GM19463 (cell line): ENCODE measurements at regions not wholly inside any gene's neighbourhood (a gene's known extent, or its start where the extent isn't known, plus 50 kb on each side); places are given as distances from the start of the nearest gene placed in this dataset.
"Not testable (repeated sequence)": the region's sequence is repeated elsewhere in the genome, so short reads cannot be mapped to it uniquely, and the experiment has no call there.

ENCODE experiments used
- ATAC-seq: cut with Tn5 transposase; IDR thresholded peaks from one replicate; pipeline ENCODE4 v1.9.1; 2021; ENCODE audit warnings: mild to moderate bottlenecking, moderate library complexity; ENCODE audit not compliant: unreplicated experiment

DNA sequence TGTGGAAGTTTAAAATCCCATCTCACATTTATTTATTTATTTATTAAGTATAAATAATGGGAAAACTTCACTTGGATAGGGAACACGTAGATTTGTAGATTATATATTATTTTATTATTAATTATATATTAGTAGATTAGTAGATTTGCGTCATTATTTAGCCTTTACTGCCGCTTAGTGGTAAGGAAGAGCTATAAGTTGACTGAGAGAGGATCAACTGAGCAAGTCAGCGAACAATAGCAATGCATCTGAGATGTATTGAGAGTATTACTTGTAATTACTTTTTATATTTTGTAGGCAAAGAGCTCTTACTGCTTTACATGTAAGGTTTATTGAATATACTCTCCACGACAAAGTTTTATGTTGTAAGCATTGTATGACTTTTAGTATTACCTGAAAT, 244.5 kb upstream of the ANKRD30A start:
- ATAC-seq, result no peak

DNA sequence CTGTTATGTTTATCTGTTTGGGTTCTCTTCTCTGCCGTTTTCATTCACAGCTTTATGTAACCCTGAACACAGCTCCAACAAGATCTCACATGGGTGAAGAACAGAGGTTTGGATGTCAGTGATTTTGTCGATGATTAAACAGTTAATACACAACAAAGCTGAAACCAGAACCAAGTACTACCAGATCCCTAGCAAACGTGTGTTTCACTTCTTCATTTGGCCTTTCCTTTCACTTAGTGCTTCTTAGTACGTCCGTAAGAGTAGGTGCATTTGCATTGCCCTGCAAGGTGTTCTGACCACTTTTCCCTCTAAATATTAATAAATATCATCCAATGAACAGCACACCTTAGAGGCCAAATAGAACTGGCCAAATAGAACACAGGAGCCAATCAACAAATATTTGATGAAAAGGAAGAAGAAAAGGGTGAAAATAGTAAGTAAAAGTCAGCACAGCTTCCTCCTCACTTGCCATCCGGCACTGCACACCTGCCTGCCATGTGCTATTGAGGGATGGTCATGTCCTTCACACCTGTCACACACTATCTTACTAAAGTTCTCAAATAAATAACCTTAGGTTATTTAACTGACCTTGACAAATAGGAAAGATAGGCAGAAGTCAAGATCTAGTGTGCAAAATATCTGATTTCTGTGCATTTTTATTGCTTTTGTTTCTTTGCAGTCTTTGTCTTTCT, 252.6 kb upstream of the ANKRD30A start:
- ATAC-seq, result peak; percentile 98

DNA sequence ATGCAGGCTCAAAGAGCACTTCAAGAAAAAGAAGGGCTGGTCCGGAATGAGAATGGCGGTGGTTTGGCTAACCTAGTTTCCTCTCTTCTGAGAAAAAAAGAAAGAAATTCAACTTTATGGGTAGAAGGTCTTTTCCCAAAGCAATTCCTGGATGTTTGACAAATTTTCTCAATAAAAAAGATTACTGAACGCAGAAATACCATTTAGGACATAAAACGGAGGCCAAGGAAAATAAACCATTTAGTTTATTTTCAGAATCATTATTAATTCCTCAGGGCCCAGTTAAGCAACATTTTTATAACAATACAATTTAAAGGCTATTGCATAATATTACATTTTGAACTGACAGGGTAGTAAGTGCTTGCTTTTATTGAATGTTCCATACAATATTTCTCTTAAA, 284.6 kb upstream of the ANKRD30A start:
- ATAC-seq, result no peak

DNA sequence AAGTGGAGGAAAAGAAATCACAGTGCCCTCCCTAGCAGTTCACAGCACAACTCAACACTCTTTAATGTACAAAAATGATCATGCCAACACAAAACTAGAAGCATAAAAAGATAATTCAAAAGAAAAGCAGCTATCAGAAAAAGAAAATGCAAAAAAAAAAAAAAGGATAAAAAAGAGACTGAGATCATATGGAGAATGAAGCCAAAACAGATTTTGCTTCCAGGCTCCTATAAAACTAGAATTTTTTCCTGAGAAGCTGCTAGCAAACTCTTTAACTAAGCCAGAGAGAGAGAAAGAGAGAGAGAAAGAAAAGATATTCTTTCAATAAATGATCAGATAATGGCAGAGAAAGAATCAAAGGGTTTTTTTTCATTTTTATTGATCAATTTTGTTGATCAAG, 288.0 kb upstream of the ANKRD30A start:
- ATAC-seq, result no peak

DNA sequence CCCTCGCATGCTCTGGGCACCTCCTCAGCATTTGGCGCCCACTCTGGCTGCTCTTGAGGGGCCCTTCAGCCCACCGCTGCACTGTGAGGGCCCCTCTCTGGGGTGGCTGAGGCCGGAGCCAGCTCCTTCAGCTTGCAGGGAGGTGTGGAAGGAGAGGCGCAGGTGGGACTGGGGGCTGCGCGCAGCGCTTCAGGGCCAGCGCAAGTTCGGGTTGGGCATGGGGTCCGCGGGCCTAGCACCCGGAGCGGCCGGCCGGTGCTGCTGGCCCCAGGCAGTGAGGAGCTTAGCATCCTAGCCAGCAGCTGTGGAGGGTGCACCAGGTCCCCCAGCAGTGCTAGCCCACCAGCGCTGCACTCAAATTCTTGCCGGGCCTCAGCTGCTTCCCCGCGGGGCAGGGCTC, 305.6 kb upstream of the ANKRD30A start:
- no peak for ATAC-seq

DNA sequence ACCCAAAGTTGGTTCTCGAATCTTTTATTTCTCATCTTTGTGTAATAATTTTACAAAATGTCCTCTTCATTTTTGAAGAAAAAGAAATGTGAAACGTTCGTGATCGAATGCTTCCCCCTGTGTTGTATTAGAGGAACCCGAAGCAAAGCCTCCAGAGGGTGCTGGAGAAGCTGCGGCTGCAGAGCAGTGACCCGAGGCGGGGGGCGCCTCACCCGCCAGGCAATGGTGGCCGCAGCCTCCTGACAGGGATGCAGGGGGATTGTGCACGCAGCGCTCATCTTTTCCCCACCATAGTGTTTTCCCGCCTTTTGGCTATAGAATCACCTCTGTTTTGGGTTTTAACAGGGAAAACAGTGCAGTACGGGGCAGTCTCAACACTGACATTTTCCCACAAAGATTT, 307.5 kb upstream of the ANKRD30A start:
- no peak for ATAC-seq

DNA sequence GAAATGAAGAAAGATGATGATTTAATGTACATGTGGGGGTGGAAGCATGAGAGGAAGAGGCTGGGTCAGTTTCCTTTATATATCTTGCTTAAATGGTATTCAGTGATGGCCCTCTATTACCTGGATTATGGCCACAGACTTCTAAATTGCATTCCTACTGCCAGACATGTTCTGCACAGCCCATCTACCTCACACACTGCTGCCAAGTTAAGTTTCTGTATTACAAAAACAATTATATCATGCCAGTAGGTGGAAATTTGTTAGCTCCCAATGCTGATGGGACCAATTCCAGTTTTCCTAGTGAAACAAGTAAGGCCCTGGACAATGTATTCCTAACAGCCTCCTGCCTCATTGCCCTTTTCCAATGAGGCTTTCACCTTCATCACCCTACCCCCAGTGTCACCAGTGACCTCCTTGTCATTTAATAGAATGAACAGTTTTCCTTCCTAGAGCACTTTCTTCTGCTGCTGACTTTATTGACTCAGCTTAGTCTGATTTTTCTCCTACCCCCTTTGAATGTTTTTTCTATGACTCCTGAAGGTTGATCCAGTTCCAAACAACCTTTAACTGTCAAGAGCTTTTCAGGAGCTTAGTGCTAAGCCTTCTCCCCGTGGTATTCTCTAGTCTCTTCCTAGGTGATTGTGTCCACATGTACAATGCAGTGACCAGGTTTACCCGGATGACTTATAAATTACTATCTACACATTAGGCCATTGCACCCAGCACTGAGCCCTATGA, 316.6 kb upstream of the ANKRD30A start:
- ATAC-seq, result no peak

DNA sequence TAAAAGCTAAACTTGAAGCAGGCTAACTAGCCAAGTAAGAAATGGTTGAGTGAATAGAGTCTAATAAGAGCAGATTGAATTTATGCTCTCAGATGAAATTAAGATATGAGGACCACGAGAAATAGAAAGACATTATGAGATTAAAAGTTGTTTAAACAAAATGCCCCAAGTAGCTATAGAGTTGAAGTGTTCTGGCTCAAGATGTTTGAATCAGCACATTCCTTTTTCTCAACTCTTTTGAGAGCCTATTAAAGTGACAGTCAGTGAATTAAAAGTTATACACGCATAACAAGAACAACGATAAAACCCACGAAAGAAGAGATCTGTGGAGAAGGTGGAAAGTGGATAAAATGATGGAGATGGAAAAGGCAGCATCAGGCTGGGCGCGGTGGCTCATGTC, 322.2 kb upstream of the ANKRD30A start:
- no peak for ATAC-seq

DNA sequence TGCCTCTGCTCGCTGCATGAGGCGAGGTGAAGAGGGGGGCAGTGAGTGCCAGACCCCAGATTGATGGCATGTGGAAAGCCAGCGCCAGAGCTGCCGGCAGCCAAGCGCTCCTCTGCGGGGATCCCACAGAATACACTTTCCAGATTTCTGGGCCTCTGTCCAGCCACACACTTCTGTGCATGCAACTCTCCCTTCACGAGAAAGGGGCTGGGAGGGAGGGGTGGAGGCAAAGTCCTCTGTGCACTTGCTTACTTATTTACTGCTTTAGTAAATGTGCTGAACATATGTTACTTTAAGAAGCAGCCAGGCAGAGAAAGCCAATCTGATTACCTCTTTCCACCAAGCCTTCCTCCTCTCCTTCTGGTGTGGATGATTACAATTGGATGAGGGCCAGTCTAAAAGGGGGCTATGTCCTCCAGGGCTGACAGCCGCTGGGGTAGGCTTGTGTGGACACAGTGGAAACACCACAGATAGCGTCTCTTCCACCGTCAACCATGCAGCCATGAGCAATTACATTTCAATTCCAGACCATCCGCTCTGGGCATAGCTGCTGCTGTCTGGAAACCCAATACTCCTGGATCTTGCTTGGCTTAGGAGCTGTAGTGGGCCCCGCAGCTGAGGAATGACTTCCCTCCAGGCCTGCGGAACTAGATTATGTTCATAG, 322.8 kb upstream of the ANKRD30A start:
- no peak for ATAC-seq

DNA sequence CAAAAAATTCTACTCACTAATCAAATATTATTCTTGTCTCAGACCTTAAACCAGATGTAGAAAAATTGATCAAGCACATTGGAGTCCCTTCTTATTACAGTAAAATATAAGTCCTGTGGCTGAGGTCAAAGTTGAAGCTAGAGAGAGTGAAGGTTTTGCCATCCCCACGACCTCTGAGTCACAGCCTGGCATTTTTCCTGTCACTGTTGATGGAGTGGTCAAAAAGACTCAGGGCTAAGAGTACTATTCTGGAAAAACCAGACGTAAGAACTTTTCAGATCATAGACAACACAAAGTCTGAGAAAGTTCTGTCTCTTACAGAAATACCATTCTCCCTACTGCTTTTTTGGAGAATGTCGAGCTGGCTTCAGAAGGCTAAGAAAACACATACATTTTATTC, 323.7 kb upstream of the ANKRD30A start:
- no peak for ATAC-seq

DNA sequence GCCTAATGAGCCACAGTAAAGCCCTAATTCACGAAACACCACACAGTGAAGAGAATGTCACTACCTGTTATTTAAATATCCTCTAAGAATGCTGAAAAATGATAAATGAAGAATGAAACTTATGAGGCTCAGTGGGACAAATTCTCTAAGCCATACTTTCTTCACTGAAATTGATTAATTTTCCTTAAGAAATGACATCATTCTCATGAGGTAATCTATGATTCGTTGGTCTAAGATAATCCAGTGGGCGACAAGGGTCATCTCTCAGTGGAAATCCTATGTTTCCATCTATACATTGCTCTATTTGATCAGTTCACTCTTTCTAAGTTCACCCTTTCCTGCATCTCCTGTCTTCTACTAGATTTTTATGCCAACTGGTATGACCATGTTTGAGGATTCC, 330.4 kb upstream of the ANKRD30A start:
- ATAC-seq, result no peak

DNA sequence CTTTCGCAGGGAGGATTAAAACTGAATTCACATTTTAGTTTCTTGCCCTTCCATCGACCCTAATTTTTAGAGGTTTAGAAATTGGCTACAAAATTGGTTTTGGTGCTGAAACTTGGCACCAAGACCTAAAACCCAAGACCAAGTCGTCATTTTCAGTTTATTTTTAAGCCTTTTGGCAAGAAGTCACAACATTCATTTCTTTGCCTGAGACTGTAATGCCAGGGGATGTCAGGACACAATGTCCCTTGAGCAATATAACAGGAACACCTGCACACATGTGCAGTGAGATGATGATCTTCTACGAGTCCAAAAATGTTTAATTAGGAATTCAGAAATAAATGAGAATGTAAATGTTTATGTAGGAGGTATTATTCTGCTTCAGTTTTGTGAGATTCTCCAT, 335.4 kb upstream of the ANKRD30A start:
- ATAC-seq, result no peak

DNA sequence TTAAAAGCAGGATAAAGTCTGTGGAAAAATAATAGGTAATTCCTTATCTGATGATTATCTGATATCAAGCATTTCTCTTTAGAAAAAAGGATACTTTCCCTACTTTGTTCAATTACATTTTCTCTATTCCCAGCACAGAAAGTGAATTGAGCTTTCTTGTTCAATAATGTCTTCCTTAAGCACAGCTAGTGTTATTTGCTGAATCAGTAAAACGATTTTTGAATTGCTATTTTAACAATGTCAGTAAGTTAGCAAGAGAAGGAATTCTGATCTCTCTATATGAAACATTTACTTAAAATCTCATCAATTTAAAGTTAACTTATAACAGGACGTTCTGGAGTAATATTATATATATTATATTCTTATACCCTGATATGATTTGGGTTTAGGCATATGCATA, 337.2 kb upstream of the ANKRD30A start:
- no peak for ATAC-seq

DNA sequence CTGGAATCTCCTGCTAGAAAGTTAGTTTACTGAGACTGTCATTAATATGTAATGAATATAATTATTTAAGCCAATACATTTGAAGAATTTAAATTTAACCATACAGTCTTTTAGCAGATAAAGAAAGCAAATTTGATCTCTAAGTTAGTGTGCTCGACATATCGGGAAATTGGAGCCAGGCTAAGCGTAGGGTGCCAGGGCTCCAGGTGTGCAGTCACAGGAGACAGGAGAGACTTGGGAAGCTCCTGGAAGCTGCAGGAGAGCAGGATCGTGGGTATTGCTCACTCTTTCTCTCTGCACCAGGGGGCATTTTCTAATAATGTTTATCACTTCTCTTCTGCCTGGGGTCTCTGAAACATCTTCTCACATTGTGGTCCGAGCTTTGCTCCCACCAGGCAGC, 342.0 kb upstream of the ANKRD30A start:
- ATAC-seq, result no peak

DNA sequence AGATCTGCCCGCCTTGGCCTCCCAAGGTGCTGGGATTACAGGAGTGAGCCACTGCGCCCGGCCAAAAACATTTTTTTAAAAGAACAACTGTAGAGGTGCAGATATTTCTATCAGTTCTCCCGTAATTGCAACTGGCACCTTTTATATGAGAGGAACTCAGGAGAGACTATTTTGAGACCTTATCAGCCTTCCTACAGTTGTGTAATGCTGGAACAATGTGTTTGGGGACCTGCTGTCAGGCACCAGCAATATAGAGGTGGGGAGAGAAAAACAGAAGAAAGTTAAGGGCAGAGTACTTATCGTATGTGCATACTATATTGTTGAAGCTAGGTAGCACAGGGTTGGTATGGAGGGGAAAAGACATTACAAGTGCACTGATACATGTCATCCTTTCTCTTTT, 343.8 kb upstream of the ANKRD30A start:
- ATAC-seq, result no peak

DNA sequence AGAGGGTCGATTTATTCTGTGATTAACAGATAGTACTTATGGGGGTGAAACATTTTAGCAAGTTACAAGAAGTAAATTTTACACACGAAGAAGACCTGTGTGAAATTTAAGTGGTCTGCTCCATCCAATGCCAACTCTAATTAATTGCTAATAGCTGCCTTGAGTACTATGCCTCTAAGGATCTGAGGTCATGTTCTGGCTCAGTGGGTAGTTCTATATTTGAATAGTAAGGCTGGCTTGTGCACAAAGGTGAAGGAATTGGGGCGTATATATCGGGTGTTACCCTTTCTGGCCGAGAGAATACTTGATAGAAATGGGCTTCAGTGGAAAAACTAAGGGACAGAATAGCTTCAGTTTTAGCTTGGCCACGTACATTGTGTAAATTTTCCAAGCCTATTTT, 345.2 kb upstream of the ANKRD30A start:
- no peak for ATAC-seq

DNA sequence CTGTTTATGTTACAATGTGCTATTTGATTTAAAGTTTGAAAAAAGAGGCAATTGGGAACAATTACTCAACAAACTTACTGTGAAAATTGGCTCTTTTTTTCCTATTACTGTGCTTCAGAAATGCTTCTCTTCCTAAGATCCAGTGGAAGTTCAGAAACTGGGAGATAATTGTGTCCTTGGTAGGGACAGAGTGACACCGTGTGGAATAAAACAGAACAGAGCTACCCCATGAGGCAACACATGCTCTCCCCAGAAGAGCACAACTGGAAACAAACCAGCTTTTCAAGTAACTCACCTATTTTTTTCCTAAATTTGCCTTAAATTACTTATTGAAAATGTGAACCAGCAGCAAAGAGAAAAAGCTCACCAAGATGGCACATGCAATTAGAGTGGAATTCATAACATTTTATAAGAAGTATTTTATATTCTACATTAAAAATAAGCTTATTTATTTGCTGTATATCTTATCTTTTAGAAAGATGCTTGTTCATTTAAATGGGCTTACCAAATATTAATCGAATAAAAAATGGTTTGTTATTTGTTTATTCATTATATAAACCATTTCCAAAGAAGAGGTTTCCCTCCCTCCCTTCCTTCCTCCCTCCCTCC, 346.1 kb upstream of the ANKRD30A start:
- no peak for ATAC-seq

DNA sequence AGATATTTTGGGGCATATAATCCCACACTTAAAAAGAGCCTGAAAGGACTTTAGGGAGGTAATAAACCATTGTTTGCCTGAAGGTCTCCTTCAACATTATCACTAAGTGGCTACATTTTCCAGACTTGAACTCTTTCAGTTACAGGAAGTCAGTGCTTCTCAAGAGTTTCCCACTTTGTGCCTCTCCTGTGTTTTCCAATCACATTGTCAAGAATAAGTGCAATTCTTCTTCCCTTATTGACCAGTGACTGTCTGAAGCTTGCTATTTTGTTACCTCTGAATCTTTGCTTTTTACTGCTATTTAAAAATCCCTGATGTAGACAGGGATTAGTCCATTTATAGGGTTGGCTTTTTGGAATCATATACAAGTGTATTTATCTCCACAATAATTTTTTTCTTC, 346.7 kb upstream of the ANKRD30A start:
- no peak for ATAC-seq

DNA sequence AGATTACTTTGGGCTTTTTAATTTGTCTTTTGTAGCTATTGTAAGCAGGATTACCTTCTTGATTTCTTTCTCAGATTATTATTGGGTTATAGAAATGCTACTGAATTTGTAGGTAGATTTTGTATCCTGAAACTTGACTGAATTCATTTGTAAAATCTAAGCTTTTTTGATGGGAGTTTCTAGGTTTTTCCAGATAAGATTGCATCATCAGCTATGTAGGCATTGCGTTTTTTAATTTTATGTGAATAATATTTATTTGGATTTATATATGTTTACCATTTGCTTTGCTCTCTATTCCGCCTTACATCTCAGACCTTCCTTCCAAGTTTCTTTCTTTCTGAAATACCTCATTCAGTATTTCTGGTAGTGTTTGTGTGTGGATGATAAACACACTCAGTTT, 351.7 kb upstream of the ANKRD30A start:
- ATAC-seq, result no peak

DNA sequence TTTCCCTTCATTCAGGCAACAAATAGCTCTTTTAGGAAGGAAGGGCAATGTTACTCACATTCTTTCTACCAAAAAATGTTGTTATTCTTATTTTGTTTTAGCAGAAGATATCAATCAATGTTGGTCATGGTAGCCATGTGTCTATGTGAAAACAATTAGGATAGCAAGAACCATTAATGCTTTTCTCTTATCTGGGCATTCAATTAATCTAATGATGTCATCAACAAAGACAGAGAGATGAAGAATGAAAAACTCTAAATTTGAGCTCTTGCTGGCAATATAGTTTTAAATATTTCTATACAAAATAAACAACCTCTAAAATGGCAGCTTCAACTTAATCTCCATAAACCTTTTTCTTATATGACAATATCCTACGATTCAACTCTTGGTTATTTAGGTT, 353.7 kb upstream of the ANKRD30A start:
- ATAC-seq, result no peak

DNA sequence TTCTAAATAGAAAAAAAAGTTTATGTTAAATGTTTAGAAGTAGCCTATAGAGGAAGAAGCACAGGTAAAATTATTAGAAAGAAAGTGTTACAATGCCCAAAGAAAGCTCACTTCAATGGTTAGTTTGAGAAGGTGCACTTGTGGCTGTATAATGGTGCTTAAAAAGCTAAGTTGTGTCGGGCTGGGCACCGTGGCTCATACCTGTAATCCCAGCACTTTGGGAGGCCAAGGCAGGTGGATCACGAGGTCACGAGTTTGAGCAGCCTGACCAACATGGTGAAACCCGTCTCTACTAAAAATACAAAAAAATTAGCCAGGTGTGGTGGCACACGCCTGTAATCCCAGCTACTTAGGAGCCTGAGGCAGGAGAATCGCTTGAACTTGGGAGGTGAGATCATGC, 355.7 kb upstream of the ANKRD30A start:
- ATAC-seq, result not testable (repeated sequence)

DNA sequence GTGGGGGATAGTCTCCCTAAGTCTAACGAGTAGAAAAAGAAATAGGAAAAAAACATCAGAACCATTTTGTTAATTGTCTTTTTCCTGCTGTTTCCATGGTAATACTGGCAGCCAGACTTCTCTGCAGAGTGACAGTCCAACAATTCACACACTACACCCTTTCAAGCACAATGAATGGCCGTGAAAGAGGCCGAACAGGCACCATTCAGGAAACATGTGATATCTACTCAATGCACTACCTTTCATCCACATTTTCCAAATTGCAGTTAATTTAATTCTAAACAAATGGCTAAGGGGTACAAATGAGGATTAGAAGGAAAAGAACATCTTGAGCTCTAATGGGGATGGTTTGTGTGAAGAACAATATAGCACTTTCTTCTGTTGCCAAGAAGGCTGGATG, 358.5 kb upstream of the ANKRD30A start:
- ATAC-seq, result no peak
